ENCODE measurements at regions not wholly inside any gene's neighbourhood (a gene's known extent, or its start where the extent isn't known, plus 50 kb on each side); places are given as distances from the start of the nearest gene placed in this dataset.
"Not testable (repeated sequence)": the region's sequence is repeated elsewhere in the genome, so short reads cannot be mapped to it uniquely, and the experiment has no call there.

DNA sequence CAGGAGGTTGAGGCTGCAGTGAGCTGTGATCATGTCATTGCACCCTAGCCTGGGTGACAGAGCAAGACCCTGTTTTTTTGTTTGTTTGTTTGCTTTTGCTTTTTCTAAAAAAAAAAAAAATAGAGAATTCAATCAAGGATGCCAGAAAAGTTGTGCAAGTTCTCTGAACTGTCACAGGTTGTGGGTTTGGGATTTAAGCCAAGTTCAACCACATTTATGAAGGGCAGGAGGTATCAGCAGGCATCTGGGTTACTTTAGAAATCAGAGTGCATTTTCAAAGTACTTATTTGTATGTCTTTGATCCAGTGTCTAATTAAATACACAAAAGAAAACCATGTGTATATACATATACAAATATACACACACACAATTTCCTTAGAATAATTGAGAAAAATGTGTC is 151.2 kb upstream of the MINDY3 start:
- Mint-ChIP-seq H3K4me1 (ENCODE audit: unreplicated experiment) (no peaks in the 10 kb centered on the region), H3K4me3 (ENCODE audit: unreplicated experiment) (no peak overlapping the region), H3K9me3 (ENCODE audit: unreplicated experiment) (no peaks in the 10 kb centered on the region), H3K27ac (ENCODE audit: unreplicated experiment) (no peak overlapping the region), H3K27me3 (ENCODE audit: unreplicated experiment) (no peaks in the 10 kb centered on the region), H3K36me3 (ENCODE audit: unreplicated experiment) (no peaks in the 10 kb centered on the region)
- TF ChIP-seq, protein P1, sequence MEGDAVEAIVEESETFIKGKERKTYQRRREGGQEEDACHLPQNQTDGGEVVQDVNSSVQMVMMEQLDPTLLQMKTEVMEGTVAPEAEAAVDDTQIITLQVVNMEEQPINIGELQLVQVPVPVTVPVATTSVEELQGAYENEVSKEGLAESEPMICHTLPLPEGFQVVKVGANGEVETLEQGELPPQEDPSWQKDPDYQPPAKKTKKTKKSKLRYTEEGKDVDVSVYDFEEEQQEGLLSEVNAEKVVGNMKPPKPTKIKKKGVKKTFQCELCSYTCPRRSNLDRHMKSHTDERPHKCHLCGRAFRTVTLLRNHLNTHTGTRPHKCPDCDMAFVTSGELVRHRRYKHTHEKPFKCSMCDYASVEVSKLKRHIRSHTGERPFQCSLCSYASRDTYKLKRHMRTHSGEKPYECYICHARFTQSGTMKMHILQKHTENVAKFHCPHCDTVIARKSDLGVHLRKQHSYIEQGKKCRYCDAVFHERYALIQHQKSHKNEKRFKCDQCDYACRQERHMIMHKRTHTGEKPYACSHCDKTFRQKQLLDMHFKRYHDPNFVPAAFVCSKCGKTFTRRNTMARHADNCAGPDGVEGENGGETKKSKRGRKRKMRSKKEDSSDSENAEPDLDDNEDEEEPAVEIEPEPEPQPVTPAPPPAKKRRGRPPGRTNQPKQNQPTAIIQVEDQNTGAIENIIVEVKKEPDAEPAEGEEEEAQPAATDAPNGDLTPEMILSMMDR (IDR thresholded peaks at IDR 0.05), result no peak
- no peak for DNase-seq (ENCODE audit: extremely low spot score, unreplicated experiment)

GRCh38 chr10:16014469-16014868 is 154.2 kb upstream of the MINDY3 start:
- no peaks in the 10 kb centered on the region for H3K27me3 Mint-ChIP-seq (ENCODE audit: unreplicated experiment)
- H3K4me1 Mint-ChIP-seq (ENCODE audit: unreplicated experiment), result no peaks in the 10 kb centered on the region
- no peak overlapping the region for H3K4me3 Mint-ChIP-seq (ENCODE audit: unreplicated experiment)
- DNase-seq (ENCODE audit: extremely low spot score, unreplicated experiment), result no peak
- H3K27ac Mint-ChIP-seq (ENCODE audit: unreplicated experiment), result no peak overlapping the region
- TF ChIP-seq, protein P1 (IDR thresholded peaks at IDR 0.05), result no peak
- no peaks in the 10 kb centered on the region for H3K36me3 Mint-ChIP-seq (ENCODE audit: unreplicated experiment)
- H3K9me3 Mint-ChIP-seq (ENCODE audit: unreplicated experiment), result no peaks in the 10 kb centered on the region

DNA sequence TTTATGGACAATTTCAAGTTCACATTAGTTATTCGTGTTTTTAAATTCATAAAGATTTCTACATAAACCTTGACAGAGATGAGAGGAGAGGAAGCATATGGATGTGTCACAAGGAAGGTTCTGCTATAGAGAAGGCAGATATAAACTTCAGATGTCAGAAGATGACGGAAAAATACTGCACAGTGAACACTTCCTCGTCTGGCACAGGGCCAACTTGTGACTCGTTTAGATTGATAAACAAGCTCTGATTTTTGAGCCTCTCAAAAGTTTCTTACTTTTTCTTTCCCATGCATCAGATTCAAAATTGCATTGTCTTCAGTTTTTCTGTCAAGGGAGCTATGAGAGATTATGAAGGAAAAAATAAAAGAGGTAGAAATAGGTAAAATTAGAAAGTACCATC is 156.4 kb upstream of the MINDY3 start:
- no peaks in the 10 kb centered on the region for H3K36me3 Mint-ChIP-seq (ENCODE audit: unreplicated experiment)
- TF ChIP-seq, protein P1 (IDR thresholded peaks at IDR 0.05), result no peak
- H3K9me3 Mint-ChIP-seq (ENCODE audit: unreplicated experiment), result peaks cover 8% of the 10 kb centered on the region
- DNase-seq (ENCODE audit: extremely low spot score, unreplicated experiment), result no peak
- no peak overlapping the region for H3K4me3 Mint-ChIP-seq (ENCODE audit: unreplicated experiment)
- no peaks in the 10 kb centered on the region for H3K4me1 Mint-ChIP-seq (ENCODE audit: unreplicated experiment)
- no peaks in the 10 kb centered on the region for H3K27me3 Mint-ChIP-seq (ENCODE audit: unreplicated experiment)
- no peak overlapping the region for H3K27ac Mint-ChIP-seq (ENCODE audit: unreplicated experiment)

GRCh38 chr10:16020836-16021235 is 160.5 kb upstream of the MINDY3 start:
- DNase-seq (ENCODE audit: extremely low spot score, unreplicated experiment), result no peak
- TF ChIP-seq, protein P1 (IDR thresholded peaks at IDR 0.05), result no peak
- Mint-ChIP-seq H3K4me3 (ENCODE audit: unreplicated experiment) (no peak overlapping the region), H3K36me3 (ENCODE audit: unreplicated experiment) (no peaks in the 10 kb centered on the region), H3K27ac (ENCODE audit: unreplicated experiment) (no peak overlapping the region), H3K4me1 (ENCODE audit: unreplicated experiment) (no peaks in the 10 kb centered on the region), H3K27me3 (ENCODE audit: unreplicated experiment) (no peaks in the 10 kb centered on the region), H3K9me3 (ENCODE audit: unreplicated experiment) (peaks cover 11% of the 10 kb centered on the region)

DNA sequence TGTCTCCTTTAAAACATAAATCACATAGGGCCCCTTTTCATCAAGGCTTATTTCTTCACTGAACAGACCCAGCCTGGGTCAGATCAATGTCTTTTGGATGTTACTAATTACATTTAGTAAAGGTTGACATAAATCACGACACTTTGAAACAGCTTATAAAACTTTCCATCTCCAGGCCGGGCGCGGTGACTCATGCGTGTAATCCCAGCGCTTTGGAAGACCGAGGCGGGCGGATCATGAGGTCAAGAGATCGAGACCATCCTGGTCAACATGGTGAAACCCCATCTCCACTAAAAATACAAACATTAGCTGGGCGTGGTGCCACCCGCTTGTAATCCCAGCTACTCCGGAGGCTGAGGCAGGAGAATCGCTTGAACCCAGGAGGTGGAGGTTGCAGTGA is 166.5 kb upstream of the MINDY3 start:
- not testable (repeated sequence) for DNase-seq (ENCODE audit: extremely low spot score, unreplicated experiment); H3K4me3 Mint-ChIP-seq (ENCODE audit: unreplicated experiment); H3K27ac Mint-ChIP-seq (ENCODE audit: unreplicated experiment); H3K36me3 Mint-ChIP-seq (ENCODE audit: unreplicated experiment); H3K4me1 Mint-ChIP-seq (ENCODE audit: unreplicated experiment); H3K9me3 Mint-ChIP-seq (ENCODE audit: unreplicated experiment); H3K27me3 Mint-ChIP-seq (ENCODE audit: unreplicated experiment)

DNA sequence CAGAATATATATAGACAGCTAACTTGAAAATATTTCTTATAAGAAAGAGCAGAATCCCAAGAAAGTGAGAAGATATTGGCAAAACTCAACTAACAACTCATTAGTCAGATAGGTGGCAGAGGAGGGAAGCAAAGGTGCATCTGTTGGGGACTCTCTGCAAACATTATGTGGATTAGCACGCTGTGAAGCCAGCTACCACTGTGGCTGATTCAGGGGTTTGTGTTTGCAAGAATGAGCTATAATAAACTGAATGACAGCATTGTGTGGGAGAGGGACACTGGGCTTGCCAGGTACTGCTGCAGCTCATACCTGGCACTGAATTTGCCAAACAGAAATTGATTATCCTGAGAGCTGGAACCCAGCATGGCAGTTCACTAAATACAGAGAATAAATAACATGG is 170.3 kb upstream of the MINDY3 start:
- no peak for DNase-seq (ENCODE audit: extremely low spot score, unreplicated experiment)
- no peaks in the 10 kb centered on the region for H3K36me3 Mint-ChIP-seq (ENCODE audit: unreplicated experiment)
- TF ChIP-seq, protein P1 (IDR thresholded peaks at IDR 0.05), result no peak
- no peak overlapping the region for H3K4me3 Mint-ChIP-seq (ENCODE audit: unreplicated experiment)
- H3K27me3 Mint-ChIP-seq (ENCODE audit: unreplicated experiment), result peaks cover 2% of the 10 kb centered on the region
- peaks cover 12% of the 10 kb centered on the region for H3K9me3 Mint-ChIP-seq (ENCODE audit: unreplicated experiment)
- no peaks in the 10 kb centered on the region for H3K4me1 Mint-ChIP-seq (ENCODE audit: unreplicated experiment)
- H3K27ac Mint-ChIP-seq (ENCODE audit: unreplicated experiment), result no peak overlapping the region

All from osteocyte (in vitro differentiated cells).